Loucy (cell line): ENCODE measurements at regions not wholly inside any gene's neighbourhood (a gene's known extent, or its start where the extent isn't known, plus 50 kb on each side); places are given as distances from the start of the nearest gene placed in this dataset.

Source experiments
- H2AFZ ChIP-seq: fragments of 200-600 bp; sonication (generic); 2 replicates; pipeline ENCODE4 v1.6.0; 2016; ENCODE audit warnings: antibody characterized with exemption, mild to moderate bottlenecking, low read length, moderate library complexity
- H3F3A ChIP-seq: fragments of 200-600 bp; 2 replicates; pipeline ENCODE4 v1.6.0; 2016; ENCODE audit warnings: antibody characterized with exemption, low read depth, mild to moderate bottlenecking
- H3K27me3 ChIP-seq: fragments of 200-600 bp; sonication (generic); 2 replicates; pipeline ENCODE4 v1.6.1; 2014; ENCODE audit warnings: low read length, mild to moderate bottlenecking; ENCODE audit not compliant: insufficient read depth, poor library complexity, severe bottlenecking
- H3K36me3 ChIP-seq: fragments of 200-600 bp; sonication (generic); 2 replicates; pipeline ENCODE4 v1.6.1; 2016; ENCODE audit warnings: low read length; ENCODE audit not compliant: insufficient read depth
- H3K4me1 ChIP-seq: fragments of 200-600 bp; sonication (generic); 2 replicates; pipeline ENCODE4 v1.5.1; 2014; ENCODE audit warnings: low read length, mild to moderate bottlenecking; ENCODE audit not compliant: insufficient read depth, poor library complexity, severe bottlenecking
- H3K4me2 ChIP-seq: fragments of 200-600 bp; sonication (generic); 2 replicates; pipeline ENCODE4 v1.6.0; 2014; ENCODE audit warnings: antibody characterized with exemption, low read length, low read depth, mild to moderate bottlenecking; ENCODE audit not compliant: poor library complexity, severe bottlenecking
- H3K4me3 ChIP-seq: fragments of 200-600 bp; sonication (generic); 2 replicates; pipeline ENCODE4 v1.5.1; 2014; ENCODE audit warnings: low read length, mild to moderate bottlenecking, mixed read lengths; ENCODE audit not compliant: poor library complexity, severe bottlenecking
- H3K79me2 ChIP-seq: fragments of 200-600 bp; sonication (generic); 2 replicates; pipeline ENCODE4 v1.6.1; 2014; ENCODE audit warnings: low read length; ENCODE audit not compliant: insufficient read depth
- H3K9ac ChIP-seq: fragments of 200-600 bp; sonication (generic); 2 replicates; pipeline ENCODE4 v1.6.0; 2014; ENCODE audit warnings: mild to moderate bottlenecking, low read depth, low read length, moderate library complexity; ENCODE audit not compliant: poor library complexity, severe bottlenecking
- H3K9me2 ChIP-seq: fragments of 200-600 bp; sonication (generic); replicated peaks from 2 replicates; pipeline ENCODE4 v1.6.1; 2016; ENCODE audit warnings: low read depth, low read length, mixed read lengths
- H3K9me3 ChIP-seq: fragments of 200-600 bp; sonication (generic); 2 replicates; pipeline ENCODE4 v1.6.1; 2014; ENCODE audit warnings: mild to moderate bottlenecking, antibody characterized with exemption, low read length, low read depth; ENCODE audit not compliant: insufficient read depth
- H4K20me1 ChIP-seq: fragments of 200-600 bp; sonication (generic); 2 replicates; pipeline ENCODE4 v1.6.0; 2014; ENCODE audit warnings: antibody characterized with exemption, low read length, mild to moderate bottlenecking; ENCODE audit not compliant: insufficient read depth, poor library complexity, severe bottlenecking
- EZH2phosphoT487 ChIP-seq: fragments of 200-600 bp; IDR thresholded peaks from 2 replicates; pipeline ENCODE4 v1.6.1; 2018; ENCODE audit warnings: antibody characterized with exemption, mild to moderate bottlenecking, moderate library complexity, borderline replicate concordance
- TF ChIP-seq, protein P1 (sequence below): fragments of 200-600 bp; sonication (generic); conservative IDR thresholded peaks from 2 replicates; pipeline ENCODE4 v1.5.1; 2014; ENCODE audit warnings: mild to moderate bottlenecking, antibody characterized with exemption, low read length

- Histone ChIP-seq H3K9ac (no peak overlapping the region), H3F3A (no peaks in the 10 kb centered on the region), H3K9me2 (no peaks in the 10 kb centered on the region), H3K9me3 (no peaks in the 10 kb centered on the region; the same call in 1 of the 2 replicates), H3K4me2 (no peak overlapping the region), H2AFZ (no peak overlapping the region), H3K79me2 (no peaks in the 10 kb centered on the region), H3K27me3 (no peaks in the 10 kb centered on the region), H4K20me1 (no peaks in the 10 kb centered on the region), H3K4me1 (no peaks in the 10 kb centered on the region), H3K36me3 (no peaks in the 10 kb centered on the region), H3K4me3 (no peak overlapping the region)
- TF ChIP-seq, protein P1, sequence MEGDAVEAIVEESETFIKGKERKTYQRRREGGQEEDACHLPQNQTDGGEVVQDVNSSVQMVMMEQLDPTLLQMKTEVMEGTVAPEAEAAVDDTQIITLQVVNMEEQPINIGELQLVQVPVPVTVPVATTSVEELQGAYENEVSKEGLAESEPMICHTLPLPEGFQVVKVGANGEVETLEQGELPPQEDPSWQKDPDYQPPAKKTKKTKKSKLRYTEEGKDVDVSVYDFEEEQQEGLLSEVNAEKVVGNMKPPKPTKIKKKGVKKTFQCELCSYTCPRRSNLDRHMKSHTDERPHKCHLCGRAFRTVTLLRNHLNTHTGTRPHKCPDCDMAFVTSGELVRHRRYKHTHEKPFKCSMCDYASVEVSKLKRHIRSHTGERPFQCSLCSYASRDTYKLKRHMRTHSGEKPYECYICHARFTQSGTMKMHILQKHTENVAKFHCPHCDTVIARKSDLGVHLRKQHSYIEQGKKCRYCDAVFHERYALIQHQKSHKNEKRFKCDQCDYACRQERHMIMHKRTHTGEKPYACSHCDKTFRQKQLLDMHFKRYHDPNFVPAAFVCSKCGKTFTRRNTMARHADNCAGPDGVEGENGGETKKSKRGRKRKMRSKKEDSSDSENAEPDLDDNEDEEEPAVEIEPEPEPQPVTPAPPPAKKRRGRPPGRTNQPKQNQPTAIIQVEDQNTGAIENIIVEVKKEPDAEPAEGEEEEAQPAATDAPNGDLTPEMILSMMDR, result no peak
- no peak for TF ChIP-seq EZH2phosphoT487
Measured at GRCh38 chr2:2748399-2749205, 417.5 kb upstream of the MYT1L start.

DNA sequence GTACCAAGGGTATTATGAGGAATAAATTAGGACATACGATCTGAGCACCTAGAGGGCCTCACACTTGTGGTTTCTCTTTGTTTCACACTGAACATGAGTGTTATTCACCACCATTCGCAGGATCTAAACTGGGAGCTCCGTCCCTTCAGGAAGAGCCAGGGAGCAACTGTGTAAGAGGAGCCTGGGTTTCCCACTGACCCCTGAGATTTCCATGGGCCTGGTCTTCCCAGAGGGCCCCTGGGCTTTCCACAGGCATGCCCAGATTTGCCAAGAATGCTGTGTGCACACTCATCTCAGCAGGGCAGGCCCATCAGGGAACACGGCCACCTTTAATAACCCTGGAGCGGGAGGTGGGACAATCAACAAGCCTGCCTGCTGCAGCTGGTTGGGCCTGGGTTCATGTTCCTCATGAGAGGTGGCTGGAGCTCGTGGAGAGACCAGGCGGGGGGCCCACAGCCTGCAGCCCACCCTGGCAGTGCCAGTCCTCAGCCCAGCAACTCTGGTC is 416.8 kb upstream of the MYT1L start:
- Histone ChIP-seq H3F3A (no peaks in the 10 kb centered on the region), H3K9me3 (no peaks in the 10 kb centered on the region; the same call in 1 of the 2 replicates), H3K4me2 (no peak overlapping the region), H3K79me2 (no peaks in the 10 kb centered on the region), H3K4me3 (no peak overlapping the region), H3K9me2 (no peaks in the 10 kb centered on the region), H4K20me1 (no peaks in the 10 kb centered on the region), H3K4me1 (no peaks in the 10 kb centered on the region), H2AFZ (no peak overlapping the region), H3K9ac (no peak overlapping the region), H3K27me3 (no peaks in the 10 kb centered on the region), H3K36me3 (no peaks in the 10 kb centered on the region)
- TF ChIP-seq EZH2phosphoT487, result no peak
- TF ChIP-seq, protein P1, result no peak

GRCh38 chr2:2746731-2747130 is 415.7 kb upstream of the MYT1L start:
- Histone ChIP-seq H2AFZ (no peak overlapping the region), H3K9me3 (no peaks in the 10 kb centered on the region; the same call in 1 of the 2 replicates), H3K4me2 (no peak overlapping the region)

More at GRCh38 chr2:2746731-2747130, 415.7 kb upstream of the MYT1L start:
- H3K4me1 ChIP-seq, result no peaks in the 10 kb centered on the region
- no peak for TF ChIP-seq EZH2phosphoT487
- TF ChIP-seq, protein P1, result no peak
- no peaks in the 10 kb centered on the region for H3F3A ChIP-seq
- H3K9ac ChIP-seq, result no peak overlapping the region
- no peaks in the 10 kb centered on the region for H3K36me3 ChIP-seq
- H3K4me3 ChIP-seq, result no peak overlapping the region
- H4K20me1 ChIP-seq, result no peaks in the 10 kb centered on the region
- no peaks in the 10 kb centered on the region for H3K79me2 ChIP-seq
- no peaks in the 10 kb centered on the region for H3K27me3 ChIP-seq
- H3K9me2 ChIP-seq, result no peaks in the 10 kb centered on the region
